Thoracic aorta (tissue), 2 donors: ENCODE measurements at regions not wholly inside any gene's neighbourhood (a gene's known extent, or its start where the extent isn't known, plus 50 kb on each side); places are given as distances from the start of the nearest gene placed in this dataset.
"Not testable (repeated sequence)": the region's sequence is repeated elsewhere in the genome, so short reads cannot be mapped to it uniquely, and the experiment has no call there.

ENCODE experiments used
- ATAC-seq: fragments of 150-250 bp; one replicate; pipeline ENCODE4 v1.8.0; 2017; ENCODE audit warnings: low read depth; ENCODE audit not compliant: insufficient number of reproducible peaks, low FRiP score
- DNase-seq: peaks from one replicate; pipeline ENCODE4 v3.0.0-alpha.2; 2020; ENCODE audit warnings: low spot score
- H3K27ac ChIP-seq, 2 donors: fragments of 200-600 bp; sonication (generic); 1 replicate in 1 of 2; 2 replicates in 1 of 2; pipeline ENCODE4 v1.5.1; 2016; ENCODE audit warnings: mild to moderate bottlenecking in 2 of 2, moderate library complexity in 2 of 2
- H3K27me3 ChIP-seq: fragments of 200-600 bp; sonication (generic); replicated peaks from 2 replicates; pipeline ENCODE4 v1.6.0; 2016; ENCODE audit warnings: mild to moderate bottlenecking; ENCODE audit not compliant: insufficient read depth
- H3K36me3 ChIP-seq: fragments of 200-600 bp; sonication (generic); one replicate; pipeline ENCODE4 v1.5.1; 2016
- H3K4me1 ChIP-seq, 2 donors: fragments of 200-600 bp; sonication (generic); 1 replicate in 1 of 2; 2 replicates in 1 of 2; pipeline versions ENCODE4 v1.5.1 to v1.6.0; 2016; ENCODE audit warnings: low read depth in 2 of 2, mild to moderate bottlenecking in 1 of 2; ENCODE audit not compliant: control insufficient read depth in 1 of 2
- H3K4me3 ChIP-seq: fragments of 200-600 bp; sonication (generic); 2 replicates; pipeline ENCODE4 v1.5.1; 2016; ENCODE audit warnings: mild to moderate bottlenecking
- H3K9me3 ChIP-seq: fragments of 200-600 bp; sonication (generic); 2 replicates; pipeline ENCODE4 v1.5.1; 2016
- TF ChIP-seq, protein P1 (sequence below): fragments of 200-600 bp; sonication (generic); IDR thresholded peaks from one replicate; pipeline ENCODE4 v1.5.1; 2019; ENCODE audit warnings: antibody characterized with exemption

DNA sequence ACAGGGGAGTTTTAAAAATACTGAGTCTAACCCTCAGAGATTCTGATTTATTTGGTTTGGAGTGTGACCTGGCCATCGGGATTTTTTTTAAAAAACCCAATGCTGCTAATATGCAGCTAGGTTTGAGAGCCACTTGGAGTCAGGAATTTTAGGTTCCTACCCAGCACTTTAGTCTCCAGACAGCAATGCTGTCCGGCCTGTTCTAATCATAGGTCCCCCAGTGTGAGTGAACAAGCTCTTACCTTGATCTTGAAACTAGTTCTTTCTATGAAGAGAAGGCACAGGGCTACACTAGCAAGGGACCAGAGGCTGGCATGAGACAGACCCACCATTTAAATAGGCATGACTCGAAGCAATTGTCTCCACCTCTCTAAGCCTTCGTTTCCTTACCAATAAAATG lies 103.5 kb downstream of the SMIM20 start:
- DNase-seq (no peak), ATAC-seq (no peak)
- Histone ChIP-seq H3K9me3 (no peaks in the 10 kb centered on the region), H3K27me3 (no peaks in the 10 kb centered on the region), H3K4me1 (peaks cover 26 to 51% of the 10 kb centered on the region in 2 donors), H3K4me3 (no peak overlapping the region), H3K36me3 (no peaks in the 10 kb centered on the region), H3K27ac (no peak overlapping the region)
- TF ChIP-seq, protein P1, sequence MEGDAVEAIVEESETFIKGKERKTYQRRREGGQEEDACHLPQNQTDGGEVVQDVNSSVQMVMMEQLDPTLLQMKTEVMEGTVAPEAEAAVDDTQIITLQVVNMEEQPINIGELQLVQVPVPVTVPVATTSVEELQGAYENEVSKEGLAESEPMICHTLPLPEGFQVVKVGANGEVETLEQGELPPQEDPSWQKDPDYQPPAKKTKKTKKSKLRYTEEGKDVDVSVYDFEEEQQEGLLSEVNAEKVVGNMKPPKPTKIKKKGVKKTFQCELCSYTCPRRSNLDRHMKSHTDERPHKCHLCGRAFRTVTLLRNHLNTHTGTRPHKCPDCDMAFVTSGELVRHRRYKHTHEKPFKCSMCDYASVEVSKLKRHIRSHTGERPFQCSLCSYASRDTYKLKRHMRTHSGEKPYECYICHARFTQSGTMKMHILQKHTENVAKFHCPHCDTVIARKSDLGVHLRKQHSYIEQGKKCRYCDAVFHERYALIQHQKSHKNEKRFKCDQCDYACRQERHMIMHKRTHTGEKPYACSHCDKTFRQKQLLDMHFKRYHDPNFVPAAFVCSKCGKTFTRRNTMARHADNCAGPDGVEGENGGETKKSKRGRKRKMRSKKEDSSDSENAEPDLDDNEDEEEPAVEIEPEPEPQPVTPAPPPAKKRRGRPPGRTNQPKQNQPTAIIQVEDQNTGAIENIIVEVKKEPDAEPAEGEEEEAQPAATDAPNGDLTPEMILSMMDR = no peak

DNA sequence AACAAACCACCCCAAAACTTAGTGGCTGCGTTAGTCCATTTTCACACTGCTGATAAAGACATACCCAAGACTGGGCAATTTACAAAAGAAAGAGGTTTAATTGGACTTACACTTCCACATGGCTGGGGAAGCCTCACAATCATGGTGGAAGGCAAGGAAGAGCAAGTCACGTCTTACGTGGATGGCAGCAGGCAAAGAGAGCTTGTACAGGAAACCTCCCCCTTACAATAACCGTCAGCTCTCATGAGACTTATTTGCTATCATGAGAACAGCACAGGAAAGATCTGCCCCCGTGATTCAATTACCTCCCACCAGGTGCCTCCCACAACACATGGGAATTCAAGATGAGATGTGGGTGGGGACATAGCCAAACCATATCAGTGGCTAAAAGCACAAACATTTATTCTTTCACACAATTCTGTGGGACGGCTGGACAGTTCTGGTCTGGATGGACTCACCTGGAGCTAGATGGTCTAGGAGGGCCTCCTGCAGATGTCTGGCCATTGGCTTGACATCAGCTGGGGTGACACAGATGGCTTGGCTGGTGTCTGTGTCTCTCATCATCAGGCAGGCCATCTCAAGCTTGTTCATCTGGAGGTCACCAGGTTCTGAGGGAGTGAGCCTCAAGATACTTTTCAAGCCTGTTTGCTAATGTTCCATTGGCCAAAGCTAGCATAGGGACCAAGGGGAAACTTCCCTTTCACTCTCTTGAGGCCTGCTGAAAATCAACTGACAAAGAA lies 104.1 kb downstream of the SMIM20 start:
- not testable (repeated sequence) for H3K9me3 ChIP-seq, H3K4me3 ChIP-seq, H3K36me3 ChIP-seq, ATAC-seq, H3K27me3 ChIP-seq, DNase-seq, H3K27ac ChIP-seq
- H3K4me1 ChIP-seq = peaks cover 30 to 57% of the 10 kb centered on the region in 2 donors

DNA sequence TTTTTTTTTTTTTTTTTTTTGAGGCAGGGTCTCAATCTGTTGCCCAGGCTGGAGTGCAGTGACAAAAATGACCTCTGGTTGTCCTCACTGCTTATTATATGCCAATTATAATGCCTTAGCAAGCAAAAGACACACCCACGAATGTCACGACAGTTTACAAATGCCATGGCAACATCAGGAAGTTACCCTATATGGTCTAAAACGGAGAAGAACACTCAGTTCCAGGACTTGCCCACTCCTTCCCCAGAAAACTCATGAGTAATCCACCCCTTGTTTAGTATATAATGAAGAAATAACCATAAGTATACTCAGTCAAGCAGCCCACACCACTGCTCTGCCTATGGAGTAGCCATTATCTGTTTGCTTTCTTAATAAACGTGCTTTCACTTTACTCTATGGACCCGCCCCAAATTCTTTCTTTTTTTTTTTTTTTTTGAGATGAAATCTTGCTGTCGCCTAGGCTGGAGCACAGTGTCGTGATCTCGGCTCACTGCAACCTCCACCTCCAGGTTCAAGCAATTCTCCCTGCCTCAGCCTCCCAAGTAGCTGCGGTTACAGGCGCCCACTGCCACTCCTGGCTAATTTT lies 106.2 kb downstream of the SMIM20 start:
- peak; percentile 13 for ATAC-seq
- Histone ChIP-seq H3K9me3 (no peaks in the 10 kb centered on the region), H3K4me3 (no peak overlapping the region), H3K27ac (peak overlapping the region; percentile 31 to 69), H3K36me3 (no peaks in the 10 kb centered on the region), H3K4me1 (peaks cover 30 to 52% of the 10 kb centered on the region in 2 donors), H3K27me3 (no peaks in the 10 kb centered on the region)
- no peak for DNase-seq
- TF ChIP-seq, protein P1 = no peak

DNA sequence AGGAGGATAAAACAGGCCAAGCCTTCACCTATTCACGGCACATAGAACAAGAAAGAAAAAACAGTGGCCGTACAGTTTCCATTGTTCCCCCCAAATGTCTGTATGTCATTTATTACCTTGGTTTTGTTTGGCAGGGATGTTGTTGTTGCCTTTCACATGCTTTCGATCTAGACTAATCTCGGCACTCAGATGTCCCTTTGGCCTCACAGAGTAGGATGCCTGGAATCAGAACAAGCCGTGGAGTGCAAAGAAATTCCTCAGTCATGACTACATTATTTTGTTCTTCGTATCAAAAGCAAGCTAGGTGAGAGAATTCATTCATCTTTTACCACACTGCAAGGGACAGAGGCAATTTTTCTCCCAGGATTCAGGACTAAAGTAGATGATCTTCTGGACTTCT lies 106.9 kb downstream of the SMIM20 start:
- peak; percentile 29 for ATAC-seq
- H3K36me3 ChIP-seq = no peaks in the 10 kb centered on the region
- TF ChIP-seq, protein P1 = no peak
- H3K9me3 ChIP-seq = no peaks in the 10 kb centered on the region
- H3K4me1 ChIP-seq = peaks cover 25 to 45% of the 10 kb centered on the region in 2 donors
- DNase-seq = no peak
- H3K4me3 ChIP-seq = peak overlapping the region; percentile 8
- no peaks in the 10 kb centered on the region for H3K27me3 ChIP-seq
- peak overlapping the region; percentile 31 to 69 for H3K27ac ChIP-seq

DNA sequence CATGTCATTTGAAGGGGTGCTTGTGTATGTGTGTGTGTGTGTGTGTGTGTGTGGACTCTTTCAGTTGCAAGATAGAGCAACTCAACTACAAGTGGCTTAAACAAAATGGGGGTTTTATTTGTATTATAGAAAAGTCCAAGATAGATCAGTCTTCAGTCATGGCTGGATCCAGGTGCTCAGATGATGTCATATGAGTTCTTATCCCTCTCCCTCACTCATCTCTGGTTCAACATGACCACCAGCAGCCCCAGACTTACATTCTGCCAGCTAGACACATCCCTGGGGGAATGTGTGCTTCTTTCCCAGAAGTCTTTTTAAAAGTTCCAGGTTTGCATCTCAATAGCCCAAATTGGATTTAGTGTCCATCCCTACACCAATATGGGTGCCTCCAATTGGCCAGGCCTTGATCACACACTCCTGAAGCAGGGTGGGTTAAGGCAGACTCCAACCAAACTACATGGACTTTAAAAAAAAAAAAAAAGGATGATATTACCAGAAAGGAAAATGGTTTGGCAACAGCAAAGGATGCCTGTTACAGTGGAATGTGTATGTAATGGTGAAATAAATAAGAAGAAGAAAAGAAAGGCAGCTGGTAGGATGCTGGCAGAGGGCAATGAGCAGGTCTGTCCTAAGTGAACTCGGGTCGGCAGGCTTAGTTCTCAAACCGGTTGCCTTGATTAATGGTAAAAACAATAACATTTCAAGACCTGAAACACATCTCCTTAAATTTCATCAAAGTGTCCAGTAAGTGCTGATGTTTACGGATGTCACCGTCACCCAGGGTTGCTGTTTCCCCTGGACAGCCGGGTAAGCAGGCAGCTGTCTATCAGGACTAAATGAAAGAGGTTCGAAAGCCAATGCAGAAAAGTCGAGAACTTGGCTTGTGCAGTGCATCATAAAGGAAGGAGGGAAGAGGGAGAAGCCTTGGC lies 107.7 kb downstream of the SMIM20 start:
- no peaks in the 10 kb centered on the region for H3K27me3 ChIP-seq
- ATAC-seq (peak; percentile 5), DNase-seq (no peak)
- TF ChIP-seq, protein P1 = no peak
- H3K27ac ChIP-seq = peak overlapping the region; percentile 61 to 69
- no peaks in the 10 kb centered on the region for H3K36me3 ChIP-seq
- H3K4me1 ChIP-seq = peaks cover 22 to 38% of the 10 kb centered on the region in 2 donors
- H3K9me3 ChIP-seq = no peaks in the 10 kb centered on the region
- H3K4me3 ChIP-seq = peak overlapping the region; percentile 59
